IMR-90 (cell line): ENCODE measurements at regions not wholly inside any gene's neighbourhood (a gene's known extent, or its start where the extent isn't known, plus 50 kb on each side); places are given as distances from the start of the nearest gene placed in this dataset.

Source experiments
- ATAC-seq: fragments of 200-7000 bp; cut with Tn5 transposase; 2 replicates; pipeline ENCODE4 v1.9.1; 2020; ENCODE audit warnings: low read depth, mild to moderate bottlenecking, moderate library complexity
- BruUV-seq: library from RNA; stranded (reverse); fragments of 400-500 nt; replicated peaks from 2 replicates; lab custom pipeline; 2021; lab: Mats Ljungman, UMichigan
- CTCF ChIA-PET: fragments of 300-600 bp; formaldehyde crosslinking; extraction: SDS; loops from one replicate; lab custom pipeline; 2021; ENCODE audit warnings: antibody characterized with exemption; lab: Yijun Ruan, JAX
- POLR2A ChIA-PET: fragments of 300-600 bp; sonication (Branson Sonifier 250); formaldehyde crosslinking; loops from one replicate; lab custom pipeline; 2022; ENCODE audit warnings: antibody characterized with exemption; ENCODE audit not compliant: unreplicated experiment; lab: Charles Lee
- DNase-seq: peaks from one replicate; pipeline ENCODE4 v3.0.0; 2013
- H2AFZ ChIP-seq: replicated peaks from 2 replicates; pipeline ENCODE3; 2013; ENCODE audit warnings: low read length, mild to moderate bottlenecking; ENCODE audit not compliant: poor library complexity
- H2AK5ac ChIP-seq: 2 replicates; pipeline ENCODE4 v1.6.1; 2013; ENCODE audit warnings: low read depth, low read length, inconsistent platforms
- H2AK9ac ChIP-seq: replicated peaks from 2 replicates; pipeline ENCODE3; 2013; ENCODE audit warnings: mild to moderate bottlenecking, low read depth, low read length, moderate library complexity; ENCODE audit not compliant: poor library complexity
- H2BK120ac ChIP-seq: 2 replicates; pipeline ENCODE4 v1.6.1; 2013; ENCODE audit warnings: low read depth, low read length, inconsistent platforms
- H2BK15ac ChIP-seq: 3 replicates; pipeline ENCODE4 v1.6.1; 2013; ENCODE audit warnings: low read depth, low read length, inconsistent platforms
- H2BK20ac ChIP-seq: 2 replicates; pipeline ENCODE4 v1.6.1; 2013; ENCODE audit warnings: low read depth, mild to moderate bottlenecking, inconsistent platforms, low read length, moderate library complexity
- H2BK5ac ChIP-seq: 2 replicates; pipeline ENCODE4 v1.6.1; 2013; ENCODE audit warnings: mild to moderate bottlenecking, low read depth, low read length, inconsistent platforms; ENCODE audit not compliant: poor library complexity, severe bottlenecking
- H3K14ac ChIP-seq: replicated peaks from 2 replicates; pipeline ENCODE4 v1.6.1; 2013; ENCODE audit warnings: low read depth, low read length, inconsistent platforms
- H3K18ac ChIP-seq: 2 replicates; pipeline ENCODE4 v1.6.1; 2013; ENCODE audit warnings: low read depth, low read length, control low read depth
- H3K23ac ChIP-seq: 2 replicates; pipeline ENCODE4 v1.6.1; 2013; ENCODE audit warnings: low read depth, low read length, inconsistent platforms
- H3K27ac ChIP-seq: 2 replicates; pipeline ENCODE4 v1.5.1; 2013; ENCODE audit warnings: mild to moderate bottlenecking, control low read depth, low read length; ENCODE audit not compliant: insufficient read depth
- H3K27me3 ChIP-seq: 2 replicates; pipeline ENCODE4 v1.6.1; 2013; ENCODE audit warnings: low read length; ENCODE audit not compliant: control insufficient read depth, insufficient read depth
- H3K36me3 ChIP-seq: 2 replicates; pipeline ENCODE4 v1.6.1; 2013; ENCODE audit warnings: low read length, mixed read lengths; ENCODE audit not compliant: control insufficient read depth, insufficient read depth
- H3K4ac ChIP-seq: 2 replicates; pipeline ENCODE4 v1.6.1; 2013; ENCODE audit warnings: low read depth, low read length, inconsistent platforms
- H3K4me1 ChIP-seq: 2 replicates; pipeline ENCODE4 v1.6.1; 2013; ENCODE audit warnings: low read length, mixed read lengths; ENCODE audit not compliant: control insufficient read depth, insufficient read depth
- H3K4me2 ChIP-seq: 2 replicates; pipeline ENCODE4 v1.6.1; 2013; ENCODE audit warnings: low read depth, mild to moderate bottlenecking, control low read depth, low read length, moderate library complexity
- H3K4me3 ChIP-seq: 2 replicates; pipeline ENCODE4 v1.5.1; 2013; ENCODE audit warnings: low read depth, mild to moderate bottlenecking, control low read depth, low read length, moderate library complexity; ENCODE audit not compliant: insufficient read depth
- H3K56ac ChIP-seq: 2 replicates; pipeline ENCODE4 v1.6.1; 2013; ENCODE audit warnings: low read length, inconsistent platforms; ENCODE audit not compliant: insufficient read depth; ENCODE audit errors: extremely low read depth
- H3K79me1 ChIP-seq, 2 experiments: 2 replicates each; pipeline ENCODE4 v1.6.1; 2013; ENCODE audit warnings: low read length in 2 of 2, inconsistent platforms in 1 of 2, low read depth in 1 of 2
- H3K9ac ChIP-seq: 2 replicates; pipeline ENCODE4 v1.6.1; 2013; ENCODE audit warnings: low read depth, low read length, control low read depth
- H3K9me1 ChIP-seq: 2 replicates; pipeline ENCODE4 v1.6.1; 2013; ENCODE audit warnings: low read length, inconsistent platforms; ENCODE audit not compliant: insufficient read depth
- H3K9me3 ChIP-seq: 2 replicates; pipeline ENCODE4 v1.6.1; 2013; ENCODE audit warnings: low read length; ENCODE audit not compliant: control insufficient read depth, insufficient read depth
- H4K20me1 ChIP-seq: 2 replicates; pipeline ENCODE4 v1.6.1; 2013; ENCODE audit warnings: low read length, inconsistent platforms; ENCODE audit not compliant: insufficient read depth
- H4K5ac ChIP-seq: 2 replicates; pipeline ENCODE4 v1.6.1; 2013; ENCODE audit warnings: mild to moderate bottlenecking, low read depth, low read length, control low read depth
- H4K8ac ChIP-seq, 2 experiments: 2 replicates each; pipeline ENCODE4 v1.6.1; 2013; ENCODE audit warnings: low read depth in 2 of 2, low read length in 2 of 2, control low read depth in 1 of 2, inconsistent platforms in 1 of 2
- H4K91ac ChIP-seq: 2 replicates; pipeline ENCODE4 v1.6.1; 2013; ENCODE audit warnings: low read depth, low read length, inconsistent platforms; ENCODE audit not compliant: insufficient read depth
- CEBPB ChIP-seq: IDR thresholded peaks from 2 replicates; pipeline ENCODE4 v1.6.1; 2012; ENCODE audit warnings: low read depth, low read length, improper control_type of control experiment
- MAFK ChIP-seq: IDR thresholded peaks from 2 replicates; pipeline ENCODE4 v1.6.1; 2012; ENCODE audit warnings: low read depth, low read length, improper control_type of control experiment
- MAZ ChIP-seq: IDR thresholded peaks from 2 replicates; pipeline ENCODE4 v1.6.1; 2012; ENCODE audit warnings: low read depth, mild to moderate bottlenecking, low read length, improper control_type of control experiment, moderate library complexity, borderline replicate concordance
- MXI1 ChIP-seq: IDR thresholded peaks from 2 replicates; pipeline ENCODE4 v1.6.1; 2012; ENCODE audit warnings: low read depth, mild to moderate bottlenecking, low read length, moderate library complexity, borderline replicate concordance
- POLR2A ChIP-seq: IDR thresholded peaks from 2 replicates; pipeline ENCODE4 v1.6.1; 2012; ENCODE audit warnings: mild to moderate bottlenecking, low read depth, low read length
- WGBS, 2 experiments: methylation state at CpG; one replicate each; pipeline versions ENCODE4 v1.1.5 to v1.1.7; 2013; ENCODE audit warnings: missing lambda C conversion rate in 2 of 2; ENCODE audit not compliant: insufficient read length in 1 of 2; ENCODE audit errors: extremely low coverage in 2 of 2; 5-methylcytosine and 5-hydroxymethylcytosine counted together
- dilution Hi-C: fragments of 300-500 bp; cut with HindIII; formaldehyde crosslinking; loops from one replicate; pipeline ENCODE4 v1.14.3; 2018; ENCODE audit warnings: low sequenced_read_pairs; ENCODE audit not compliant: unreplicated experiment
- in situ Hi-C: fragments of 300-500 bp; cut with MboI; formaldehyde crosslinking; loops from 3 replicates; pipeline ENCODE4 v1.14.3; 2019; ENCODE audit warnings: low sequenced_read_pairs, inconsistent platforms, mixed read lengths
- intact Hi-C: fragments of 100-400 bp; cut with micrococcal nuclease; formaldehyde crosslinking; loops from 2 replicates; pipeline ENCODE4 v1.10.0; 2022

- TF ChIP-seq CEBPB (peak; percentile 79), POLR2A (no peak), MXI1 (0 out of 2 replicates have a peak, but pooled peaks have one; percentile 35)
These were observed 56.9 kb upstream of the GGTA1 start (continued) for GRCh38 chr9:121556580-121556979.

- TF ChIP-seq MXI1: no peak
- 0 out of 2 replicates have a peak, but pooled peaks have one; percentile 0 for TF ChIP-seq MAFK
- TF ChIP-seq CEBPB: no peak
- TF ChIP-seq MAZ: peak; percentile 35; the same call in 1 of the 2 replicates
- intact Hi-C loops (loop anchor here (2.0 kb wide), 1 partner anchor 41 kb away; no protein-coding TSS in a partner anchor), in situ Hi-C loops (no loop called here), dilution Hi-C loops (no loop called here)
- Histone ChIP-seq H3K23ac (peak overlapping the region; percentile 49; the same call in 1 of the 2 replicates), H3K9ac (no peak overlapping the region), H3K4me2 (peak overlapping the region; percentile 19), H3K27ac (peak overlapping the region; percentile 49), H2BK15ac (peak overlapping the region; percentile 64; the same call in 1 of the 3 replicates), H2BK20ac (peak overlapping the region; percentile 47), H3K4ac (peak overlapping the region; percentile 68), H4K91ac (peak overlapping the region; percentile 63), H4K20me1 (peaks cover 7% of the 10 kb centered on the region), H4K8ac (peak overlapping the region; percentile 1 to 64; a peak in 3 of 4 replicates), H3K9me3 (no peaks in the 10 kb centered on the region), H3K4me1 (peaks cover 18% of the 10 kb centered on the region), H3K36me3 (no peaks in the 10 kb centered on the region), H2AK5ac (peak overlapping the region; percentile 91), H2BK5ac (peak overlapping the region; percentile 72), H3K56ac (no peak overlapping the region), H3K18ac (peak overlapping the region; percentile 30), H3K79me1 (no peaks in the 10 kb centered on the region), H3K9me1 (peaks cover 14% of the 10 kb centered on the region), H3K14ac (0 out of 2 replicates have a peak overlapping the region, but pooled peaks have one; percentile 26), H2AK9ac (peak overlapping the region; percentile 76), H3K4me3 (no peak overlapping the region), H4K5ac (peak overlapping the region; percentile 20; the same call in 1 of the 2 replicates), H2BK120ac (peak overlapping the region; percentile 78), H3K27me3 (peaks cover 12% of the 10 kb centered on the region), H2AFZ (peak overlapping the region; percentile 91)
- no TSS peak for BruUV-seq
- peak; percentile 92 for DNase-seq
- peak; percentile 82 for ATAC-seq
- WGBS, 2 experiments: 0% methylated on average over 4 of the region's 15 CpGs; no CpG with 5 or more reads in 1 of the 2 experiments
- CTCF ChIA-PET: interaction anchor here (0.8 to 2.0 kb wide), 2 partner anchors 12 to 41 kb away, joined by 4 to 9 read pairs; no protein-coding TSS in a partner anchor
- POLR2A ChIA-PET: interaction anchor here (0.6 kb wide), 1 partner anchor 10 kb away, joined by 3 read pairs; no protein-coding TSS in a partner anchor
These were observed 58.2 kb upstream of the GGTA1 start for GRCh38 chr9:121557581-121558447.
